Muscle layer of colon (tissue), 2 donors: ENCODE measurements at regions not wholly inside any gene's neighbourhood (a gene's known extent, or its start where the extent isn't known, plus 50 kb on each side); places are given as distances from the start of the nearest gene placed in this dataset.

Experiments used
- H3K27ac ChIP-seq: one replicate; pipeline ENCODE4 v1.7.0; 2013; ENCODE audit warnings: low read depth, mild to moderate bottlenecking, low read length, moderate library complexity
- H3K27me3 ChIP-seq, 2 donors: one replicate each; pipeline ENCODE4 v1.7.0; 2013; ENCODE audit warnings: low read length in 2 of 2, mild to moderate bottlenecking in 2 of 2; ENCODE audit not compliant: insufficient read depth in 2 of 2, control insufficient read depth in 1 of 2
- H3K36me3 ChIP-seq: one replicate; pipeline ENCODE4 v1.7.0; 2013; ENCODE audit warnings: mild to moderate bottlenecking, low read length; ENCODE audit not compliant: insufficient read depth
- H3K4me1 ChIP-seq: one replicate; pipeline ENCODE4 v1.7.0; 2013; ENCODE audit warnings: mild to moderate bottlenecking, low read length; ENCODE audit not compliant: insufficient read depth
- H3K4me3 ChIP-seq, 2 donors: one replicate each; pipeline ENCODE4 v1.7.0; 2013; ENCODE audit warnings: low read length in 2 of 2, low read depth in 1 of 2, mild to moderate bottlenecking in 1 of 2, moderate library complexity in 1 of 2
- H3K9ac ChIP-seq: one replicate; pipeline ENCODE4 v1.7.0; 2013; ENCODE audit warnings: low read length
- H3K9me3 ChIP-seq: one replicate; pipeline ENCODE4 v1.7.0; 2013; ENCODE audit warnings: mild to moderate bottlenecking, low read length
- donor health status: abdominal sarcoma.
- donor health status: Adenocarcinoma of cecum.

DNA sequence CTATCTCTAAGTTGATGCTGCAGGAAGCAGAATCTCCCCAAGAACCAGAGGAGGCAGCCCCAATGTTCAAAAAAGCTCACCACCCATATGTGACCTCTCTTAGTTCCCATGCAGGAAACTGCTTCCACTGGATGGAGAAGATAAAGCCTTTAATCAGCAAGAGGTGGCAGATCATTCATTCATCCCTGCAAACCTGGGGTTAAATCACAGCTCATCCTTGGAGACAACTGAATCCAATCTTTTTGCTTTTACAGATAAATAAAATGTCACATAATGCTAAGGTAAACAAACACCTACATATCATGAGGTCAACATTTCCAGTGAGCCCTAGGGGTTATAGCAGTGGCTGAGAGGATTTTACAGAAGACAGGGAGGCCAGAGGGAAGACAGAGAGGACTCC, 112.7 kb upstream of the CD93 start:
- Histone ChIP-seq H3K9me3 (no peaks in the 10 kb centered on the region), H3K27me3 (no peaks in the 10 kb centered on the region), H3K4me3 (no peak overlapping the region), H3K27ac (no peak overlapping the region), H3K9ac (no peak overlapping the region), H3K36me3 (no peaks in the 10 kb centered on the region), H3K4me1 (peaks cover 18% of the 10 kb centered on the region)

DNA sequence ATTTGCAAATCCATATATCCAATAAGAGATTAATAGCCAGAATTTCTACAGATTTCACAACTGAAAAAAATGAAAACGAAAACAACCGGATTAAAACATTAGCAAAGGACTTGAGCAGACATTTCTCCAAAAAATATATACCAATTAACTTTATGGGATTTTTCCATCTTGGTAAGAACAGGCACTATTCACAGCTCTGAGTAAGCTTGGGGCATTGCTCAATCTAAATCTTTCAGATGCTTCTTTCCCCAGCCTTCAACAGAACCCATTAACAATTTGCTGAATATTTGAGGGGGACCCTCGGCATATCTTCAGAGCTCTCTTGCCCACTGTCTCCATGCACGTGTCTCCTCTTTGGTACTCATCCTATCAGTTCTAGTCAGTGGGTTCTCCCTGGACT, 111.7 kb upstream of the CD93 start:
- no peaks in the 10 kb centered on the region for H3K9me3 ChIP-seq
- H3K27ac ChIP-seq, result no peak overlapping the region
- H3K9ac ChIP-seq, result no peak overlapping the region
- H3K36me3 ChIP-seq, result no peaks in the 10 kb centered on the region
- H3K4me3 ChIP-seq, result no peak overlapping the region
- H3K4me1 ChIP-seq, result peaks cover 8% of the 10 kb centered on the region
- no peaks in the 10 kb centered on the region for H3K27me3 ChIP-seq

DNA sequence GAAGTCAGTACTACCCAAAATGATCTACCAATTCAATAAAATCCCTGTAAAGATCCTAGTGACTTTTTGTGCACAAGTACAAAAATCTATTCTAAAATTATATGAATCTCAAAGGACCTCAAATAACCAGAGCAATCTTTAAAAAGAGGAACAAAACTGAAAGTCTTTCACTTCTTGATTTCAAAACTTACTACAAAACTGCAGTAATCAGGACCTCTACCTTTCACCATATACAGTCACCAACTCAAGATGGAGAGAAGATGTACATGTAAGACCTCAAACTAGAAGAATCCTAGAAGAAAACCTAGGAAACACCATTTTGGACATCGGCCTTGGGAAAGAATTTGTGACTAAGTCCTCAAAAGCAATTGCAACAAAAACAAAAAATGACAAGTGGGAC, 109.5 kb upstream of the CD93 start:
- Histone ChIP-seq H3K4me3 (no peak overlapping the region), H3K4me1 (no peaks in the 10 kb centered on the region), H3K9ac (no peak overlapping the region), H3K27ac (no peak overlapping the region), H3K36me3 (no peaks in the 10 kb centered on the region), H3K27me3 (no peaks in the 10 kb centered on the region), H3K9me3 (no peaks in the 10 kb centered on the region)

DNA sequence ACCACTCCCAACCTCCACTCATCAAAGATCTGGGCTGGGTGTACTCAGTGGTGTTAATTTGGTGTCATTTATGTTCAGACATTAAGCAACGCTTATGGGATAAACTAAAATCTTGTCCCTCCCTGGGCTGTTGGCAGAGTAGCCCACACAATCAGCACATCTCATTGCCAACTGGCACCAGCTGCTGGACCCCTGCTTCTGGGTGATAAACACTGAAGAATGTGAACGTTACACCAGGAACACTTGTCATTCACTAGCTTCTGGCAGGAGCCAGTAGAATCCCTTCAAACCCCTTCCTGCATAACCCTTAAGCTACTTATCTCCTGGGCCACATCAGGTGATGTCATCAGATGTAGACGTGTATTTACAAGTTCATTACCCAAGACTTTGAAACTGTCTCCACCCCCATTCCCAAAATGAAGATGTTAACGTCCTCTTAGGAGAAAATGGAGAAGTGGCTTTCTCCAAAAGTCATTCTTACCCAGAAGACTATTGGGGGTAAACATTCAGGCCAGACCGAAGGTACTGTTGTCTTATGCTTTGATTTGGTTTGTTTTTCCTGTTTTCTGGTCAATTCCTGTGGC, 107.8 kb upstream of the CD93 start:
- no peak overlapping the region for H3K27ac ChIP-seq
- H3K27me3 ChIP-seq, result no peaks in the 10 kb centered on the region
- H3K9me3 ChIP-seq, result no peaks in the 10 kb centered on the region
- no peaks in the 10 kb centered on the region for H3K36me3 ChIP-seq
- no peaks in the 10 kb centered on the region for H3K4me1 ChIP-seq
- H3K9ac ChIP-seq, result no peak overlapping the region
- H3K4me3 ChIP-seq, result no peak overlapping the region

DNA sequence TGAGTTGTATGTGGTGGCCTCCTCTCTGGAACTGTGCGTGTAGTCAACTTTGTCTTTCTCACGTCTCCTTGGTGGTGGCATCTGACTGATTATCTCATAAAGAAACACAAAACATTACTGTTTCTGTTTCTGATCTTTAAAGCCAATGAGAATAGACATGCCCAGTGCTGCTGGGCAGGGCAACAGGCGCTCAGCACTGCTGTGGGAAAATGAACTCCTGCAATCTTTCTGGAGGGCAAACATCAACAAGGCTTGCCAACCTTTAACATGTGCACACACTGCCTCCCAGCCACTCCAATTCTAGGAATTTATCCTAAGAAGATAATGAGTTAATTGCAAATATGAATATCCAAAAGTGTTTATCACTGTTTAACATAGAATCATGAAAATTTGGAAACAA, 106.3 kb upstream of the CD93 start:
- H3K9me3 ChIP-seq, result no peaks in the 10 kb centered on the region
- no peaks in the 10 kb centered on the region for H3K27me3 ChIP-seq
- H3K27ac ChIP-seq, result no peak overlapping the region
- no peaks in the 10 kb centered on the region for H3K36me3 ChIP-seq
- H3K4me1 ChIP-seq, result no peaks in the 10 kb centered on the region
- no peak overlapping the region for H3K9ac ChIP-seq
- no peak overlapping the region for H3K4me3 ChIP-seq

DNA sequence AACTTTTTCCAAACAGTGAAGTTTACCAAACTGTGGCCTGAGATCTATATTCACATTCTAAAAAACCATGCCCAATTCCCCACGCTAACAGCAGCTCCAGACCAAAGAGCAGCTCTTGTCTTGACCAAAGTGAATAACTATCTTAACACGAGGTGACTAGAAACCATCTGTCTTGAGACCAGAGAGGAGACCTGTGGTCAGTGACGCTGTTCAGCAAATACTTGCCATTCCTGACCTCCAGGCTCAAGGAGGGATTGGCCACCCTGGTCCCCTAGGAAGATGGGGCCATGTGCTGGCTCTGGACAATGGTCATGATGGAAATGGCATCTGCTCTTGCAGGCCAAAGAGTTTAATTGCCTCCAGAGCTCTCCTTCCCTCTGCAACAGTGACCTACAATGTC, 104.4 kb upstream of the CD93 start:
- Histone ChIP-seq H3K36me3 (no peaks in the 10 kb centered on the region), H3K27me3 (no peaks in the 10 kb centered on the region), H3K27ac (no peak overlapping the region), H3K4me1 (no peaks in the 10 kb centered on the region), H3K9me3 (no peaks in the 10 kb centered on the region), H3K9ac (no peak overlapping the region), H3K4me3 (no peak overlapping the region)

DNA sequence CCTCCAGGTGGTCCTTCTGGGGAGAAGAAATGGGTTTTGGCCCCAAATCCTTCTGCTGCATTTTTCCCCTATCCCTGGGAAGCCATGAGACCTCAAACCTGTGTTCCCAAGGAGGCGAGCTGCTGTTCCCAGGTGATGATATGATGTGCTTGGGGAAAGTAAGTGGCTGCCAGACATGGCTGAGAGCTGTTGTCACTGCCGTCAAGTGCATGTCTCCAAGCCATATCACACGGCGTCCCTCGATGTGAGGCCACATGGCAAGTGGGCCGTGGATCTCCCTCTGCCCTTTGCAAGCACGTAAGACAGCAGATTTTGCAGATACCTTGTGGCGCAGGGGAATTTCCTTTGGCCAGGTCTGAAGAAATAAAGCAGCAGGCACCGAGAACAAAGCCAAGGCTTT, 103.7 kb upstream of the CD93 start:
- H3K9ac ChIP-seq, result no peak overlapping the region
- H3K4me3 ChIP-seq, result no peak overlapping the region
- H3K4me1 ChIP-seq, result no peaks in the 10 kb centered on the region
- no peak overlapping the region for H3K27ac ChIP-seq
- H3K9me3 ChIP-seq, result no peaks in the 10 kb centered on the region
- H3K27me3 ChIP-seq, result no peaks in the 10 kb centered on the region
- H3K36me3 ChIP-seq, result no peaks in the 10 kb centered on the region

DNA sequence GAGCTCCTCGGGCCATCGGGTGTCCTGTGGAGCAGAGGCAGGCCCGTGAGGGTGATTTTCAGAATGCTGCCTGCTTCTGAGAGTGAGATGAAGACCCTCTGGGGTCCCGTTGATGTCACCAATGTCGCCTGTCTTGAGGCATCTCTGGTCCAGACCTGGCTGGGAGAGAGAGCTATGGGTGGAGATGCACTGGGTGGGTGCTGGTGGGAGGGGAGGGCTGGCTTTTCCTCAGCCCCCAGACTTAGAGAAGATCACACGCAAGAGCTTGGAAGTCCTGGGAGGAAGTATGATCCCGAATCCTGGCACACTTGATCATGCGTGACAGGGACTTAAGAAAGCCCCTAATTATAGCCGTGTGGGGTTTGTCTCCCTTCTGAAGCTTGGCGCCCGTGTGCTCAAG, 103.2 kb upstream of the CD93 start:
- no peaks in the 10 kb centered on the region for H3K27me3 ChIP-seq
- H3K9ac ChIP-seq, result no peak overlapping the region
- H3K27ac ChIP-seq, result no peak overlapping the region
- H3K36me3 ChIP-seq, result no peaks in the 10 kb centered on the region
- H3K4me1 ChIP-seq, result no peaks in the 10 kb centered on the region
- H3K4me3 ChIP-seq, result no peak overlapping the region
- no peaks in the 10 kb centered on the region for H3K9me3 ChIP-seq

DNA sequence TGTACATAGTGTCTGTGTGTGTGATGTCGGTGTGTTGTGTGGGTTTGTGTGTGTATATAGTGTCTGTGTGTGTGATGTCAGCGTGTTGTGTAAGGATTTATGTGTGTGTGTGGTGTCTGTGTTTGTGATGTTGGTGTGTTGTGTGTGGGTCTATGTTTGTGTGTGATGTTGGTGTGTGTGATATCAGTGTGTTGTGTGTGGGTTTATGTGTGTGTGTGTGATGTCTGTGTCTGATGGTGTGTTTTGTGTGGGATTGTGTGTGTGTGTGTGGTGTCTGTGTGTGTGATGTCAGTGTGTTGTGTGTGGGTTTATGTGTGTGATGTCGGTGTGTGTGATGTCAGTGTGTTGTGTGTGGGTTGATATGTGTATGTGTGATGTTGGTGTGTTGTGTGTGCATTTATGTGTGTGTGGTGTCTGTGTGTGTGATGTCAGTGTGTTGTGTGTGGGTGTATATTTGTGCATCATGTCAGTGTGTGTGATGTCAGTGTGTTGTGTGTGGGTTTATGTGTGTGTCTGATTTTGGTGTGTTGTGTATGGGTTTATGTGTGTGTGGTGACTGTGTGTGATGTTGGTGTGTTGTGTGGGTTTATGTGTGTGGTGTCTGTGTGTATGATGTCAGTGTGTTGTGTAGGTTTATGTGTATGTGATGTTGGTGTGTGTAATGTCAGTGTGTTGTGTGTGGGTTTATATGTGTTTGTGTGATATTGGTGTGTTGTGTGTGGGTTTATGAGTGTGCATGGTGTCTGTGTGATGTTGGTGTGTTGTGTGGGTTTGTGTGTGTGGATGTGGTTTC, 102.4 kb upstream of the CD93 start:
- H3K9ac ChIP-seq, result no peak overlapping the region
- no peaks in the 10 kb centered on the region for H3K36me3 ChIP-seq
- H3K27me3 ChIP-seq, result no peaks in the 10 kb centered on the region
- H3K4me3 ChIP-seq, result no peak overlapping the region
- no peaks in the 10 kb centered on the region for H3K9me3 ChIP-seq
- no peak overlapping the region for H3K27ac ChIP-seq
- H3K4me1 ChIP-seq, result no peaks in the 10 kb centered on the region

DNA sequence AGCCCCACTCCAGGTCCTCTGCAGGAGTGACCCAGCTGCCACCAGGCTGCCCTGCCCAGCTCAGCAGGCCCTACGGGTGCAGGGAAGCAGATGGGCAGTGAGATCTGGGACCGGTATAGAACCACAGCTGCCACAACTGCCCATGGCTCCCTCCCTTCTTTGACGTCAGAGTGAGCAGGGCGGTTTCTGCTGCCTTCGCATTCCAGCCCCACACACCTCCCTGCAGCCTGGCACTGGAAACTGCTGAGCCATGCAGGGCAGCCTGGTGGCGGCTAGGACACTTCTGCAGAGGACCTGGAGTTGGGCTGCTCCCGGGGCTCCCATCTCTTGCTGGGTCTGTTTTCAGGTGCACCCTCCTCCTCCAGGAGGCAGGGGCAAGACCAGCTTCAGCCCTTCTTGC, 101.6 kb upstream of the CD93 start:
- no peaks in the 10 kb centered on the region for H3K9me3 ChIP-seq
- H3K9ac ChIP-seq, result no peak overlapping the region
- H3K4me3 ChIP-seq, result no peak overlapping the region
- no peaks in the 10 kb centered on the region for H3K36me3 ChIP-seq
- no peak overlapping the region for H3K27ac ChIP-seq
- H3K27me3 ChIP-seq, result no peaks in the 10 kb centered on the region
- no peaks in the 10 kb centered on the region for H3K4me1 ChIP-seq

DNA sequence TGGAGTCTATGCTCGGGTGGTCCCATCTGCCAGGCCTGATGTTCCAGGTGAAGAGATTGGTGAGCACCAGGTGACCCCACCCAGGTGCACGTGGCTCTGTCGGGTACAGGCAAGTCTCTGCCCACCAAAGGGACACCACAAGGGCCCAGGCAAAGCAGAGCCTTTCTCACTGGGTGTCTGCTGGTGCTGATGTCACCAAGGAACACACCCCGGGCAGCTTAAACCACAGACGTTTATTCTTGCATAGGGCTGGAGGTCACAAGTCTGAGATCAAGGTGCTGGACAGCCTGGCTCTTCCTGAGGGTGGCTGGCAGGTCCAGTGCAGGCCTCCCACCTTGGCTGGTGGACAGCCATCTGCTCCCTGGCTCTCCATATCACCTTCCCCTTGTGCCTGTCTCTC, 100.7 kb upstream of the CD93 start:
- H3K27ac ChIP-seq, result no peak overlapping the region
- no peaks in the 10 kb centered on the region for H3K36me3 ChIP-seq
- no peak overlapping the region for H3K4me3 ChIP-seq
- H3K9ac ChIP-seq, result no peak overlapping the region
- no peaks in the 10 kb centered on the region for H3K4me1 ChIP-seq
- H3K9me3 ChIP-seq, result no peaks in the 10 kb centered on the region
- H3K27me3 ChIP-seq, result no peaks in the 10 kb centered on the region

DNA sequence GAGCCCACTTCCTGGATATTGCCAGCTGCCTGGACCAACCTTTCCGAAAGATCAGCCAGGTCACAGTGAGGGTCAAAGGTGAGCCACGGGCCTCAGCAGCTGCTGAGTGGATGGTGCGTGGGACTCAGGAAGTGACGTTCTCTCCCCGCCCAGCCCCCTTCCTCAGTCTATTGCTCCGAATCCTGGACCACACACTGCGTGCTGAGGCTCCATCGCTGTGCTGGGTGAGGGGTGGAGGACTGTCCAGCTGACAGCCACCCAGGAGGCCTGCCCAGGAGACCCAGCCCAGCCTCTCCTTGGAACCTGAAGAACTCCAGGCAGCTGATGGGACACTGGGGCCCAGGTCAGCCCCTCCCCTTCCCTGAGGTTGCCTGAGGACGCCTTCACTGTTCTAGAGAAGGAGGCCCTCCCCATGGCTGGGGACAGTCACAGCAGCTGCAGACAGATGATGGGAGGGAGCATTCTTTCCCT, 94.4 kb upstream of the CD93 start:
- H3K27ac ChIP-seq, result no peak overlapping the region
- no peaks in the 10 kb centered on the region for H3K4me1 ChIP-seq
- peaks cover 6% of the 10 kb centered on the region for H3K9me3 ChIP-seq
- no peak overlapping the region for H3K4me3 ChIP-seq
- H3K9ac ChIP-seq, result no peak overlapping the region
- H3K27me3 ChIP-seq, result no peaks in the 10 kb centered on the region
- no peaks in the 10 kb centered on the region for H3K36me3 ChIP-seq
